HG03558 (cell line): ENCODE measurements at regions not wholly inside any gene's neighbourhood (a gene's known extent, or its start where the extent isn't known, plus 50 kb on each side); places are given as distances from the start of the nearest gene placed in this dataset.

Experiments used
- ATAC-seq: cut with Tn5 transposase; IDR thresholded peaks from one replicate; pipeline ENCODE4 v1.9.1; 2021; ENCODE audit warnings: moderate number of reproducible peaks; ENCODE audit not compliant: unreplicated experiment; ENCODE audit errors: extremely low read depth

DNA sequence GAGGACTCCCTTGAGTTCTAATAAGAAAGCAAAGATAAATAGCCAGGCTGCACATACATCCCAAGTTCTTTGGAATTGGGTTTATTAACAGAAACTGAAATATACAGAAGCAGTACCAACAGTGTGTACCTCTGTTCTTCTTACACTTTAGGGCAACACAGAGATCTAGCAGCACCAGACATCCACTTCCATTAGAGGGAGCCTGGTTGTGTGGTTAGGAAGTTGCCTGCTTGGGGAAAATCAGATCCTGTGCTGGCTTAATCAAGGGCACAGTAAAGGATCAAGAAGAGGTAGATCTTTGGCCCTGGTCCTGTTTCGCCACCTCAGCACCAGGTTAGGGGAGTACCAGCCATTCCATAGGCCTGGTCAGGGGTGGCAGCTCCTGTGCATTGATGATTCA is 231.1 kb upstream of the ARHGAP24 start:
- no peak for ATAC-seq

- ATAC-seq = no peak
These were observed 230.3 kb upstream of the ARHGAP24 start for GRCh38 chr4:85244638-85245037.

- no peak for ATAC-seq
These were observed 228.9 kb upstream of the ARHGAP24 start for GRCh38 chr4:85246055-85246454.

GRCh38 chr4:85250852-85251251 is 224.1 kb upstream of the ARHGAP24 start:
- ATAC-seq = no peak

DNA sequence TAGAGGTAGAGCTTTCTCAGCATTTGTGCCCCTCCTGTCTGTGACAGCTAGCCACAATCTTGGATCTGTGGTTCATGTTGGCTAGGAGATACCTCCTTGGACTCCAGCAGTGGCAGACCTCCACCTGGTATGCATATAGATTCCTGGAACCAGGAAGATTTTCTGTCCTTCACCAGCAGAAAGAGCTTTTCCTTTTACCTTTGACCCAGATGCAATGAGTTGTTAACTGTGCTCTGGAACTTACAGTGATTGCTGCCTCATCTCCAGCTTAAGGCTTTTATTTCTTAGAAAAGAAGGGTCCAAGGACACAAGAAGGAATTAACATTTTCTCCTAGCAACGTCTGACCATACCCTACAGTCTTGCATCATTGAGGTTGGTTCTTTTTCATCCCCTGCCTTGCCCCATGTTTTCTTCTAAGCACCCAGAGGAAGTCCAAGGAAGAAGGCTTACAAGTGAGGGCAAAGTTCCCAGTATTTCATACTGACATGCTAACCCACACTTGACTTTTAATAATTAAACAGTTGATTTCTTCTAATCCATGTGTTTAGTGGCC is 217.1 kb upstream of the ARHGAP24 start:
- no peak for ATAC-seq

DNA sequence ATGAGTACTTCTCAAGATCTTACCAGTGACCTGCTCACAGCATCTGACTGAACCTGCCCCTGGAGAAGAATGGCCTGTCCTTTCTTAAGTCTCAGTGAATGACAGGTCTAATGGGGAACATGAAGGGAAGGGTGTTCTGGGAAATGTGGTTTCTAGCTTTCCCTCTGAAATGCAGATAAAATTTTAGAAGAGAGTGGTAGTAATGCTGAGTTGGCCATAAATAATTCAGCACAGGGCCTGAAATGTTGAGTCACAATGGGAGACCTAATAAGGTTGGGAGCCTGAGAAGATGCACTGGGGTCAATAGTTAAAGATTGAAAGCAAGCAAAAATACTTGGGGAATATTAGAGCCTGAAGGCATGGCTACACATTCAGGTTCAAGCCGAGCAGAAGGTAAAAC is 214.9 kb upstream of the ARHGAP24 start:
- no peak for ATAC-seq

- no peak for ATAC-seq
These were observed 209.7 kb upstream of the ARHGAP24 start for GRCh38 chr4:85265234-85265633.

GRCh38 chr4:85268188-85268587 is 206.8 kb upstream of the ARHGAP24 start:
- ATAC-seq = no peak

DNA sequence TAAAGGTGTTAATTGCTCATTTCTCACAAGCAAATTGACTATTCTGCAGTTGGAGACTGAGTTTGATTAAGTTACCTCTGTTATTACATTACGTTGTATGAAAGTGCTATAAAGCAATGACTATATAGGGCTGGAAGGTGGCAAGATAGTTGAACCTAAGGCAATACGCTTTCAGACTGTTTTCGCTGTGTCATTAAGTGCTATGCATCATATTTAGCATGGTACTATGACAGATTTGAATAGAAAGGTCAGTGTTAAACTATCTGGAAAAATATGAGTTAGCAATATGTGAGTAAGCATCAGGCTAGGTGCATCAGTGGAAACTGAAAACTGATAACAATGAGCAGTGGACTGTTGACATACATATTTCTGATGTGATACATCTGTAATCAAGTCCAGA is 206.0 kb upstream of the ARHGAP24 start:
- no peak for ATAC-seq

GRCh38 chr4:85274955-85275354 is 200.0 kb upstream of the ARHGAP24 start:
- no peak for ATAC-seq

GRCh38 chr4:85280963-85281362 is 194.0 kb upstream of the ARHGAP24 start:
- ATAC-seq = no peak

DNA sequence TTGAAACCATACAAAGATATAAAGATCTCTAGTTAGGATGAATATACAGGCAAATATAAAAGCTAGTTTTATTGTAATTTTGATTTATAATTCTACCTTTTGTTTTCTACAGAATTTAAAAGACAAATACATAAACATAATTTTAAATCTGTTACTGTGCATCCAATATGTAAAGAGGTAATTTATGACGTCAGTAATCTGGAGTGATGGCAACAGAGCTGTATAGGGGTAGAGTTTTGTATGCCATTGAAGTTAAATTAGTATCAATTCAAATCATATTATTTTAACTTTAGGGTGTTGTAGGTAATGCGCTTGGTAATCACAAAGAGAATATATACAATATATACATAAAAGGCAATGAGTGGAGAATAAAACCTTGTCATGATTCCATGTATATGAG is 183.7 kb upstream of the ARHGAP24 start:
- no peak for ATAC-seq

DNA sequence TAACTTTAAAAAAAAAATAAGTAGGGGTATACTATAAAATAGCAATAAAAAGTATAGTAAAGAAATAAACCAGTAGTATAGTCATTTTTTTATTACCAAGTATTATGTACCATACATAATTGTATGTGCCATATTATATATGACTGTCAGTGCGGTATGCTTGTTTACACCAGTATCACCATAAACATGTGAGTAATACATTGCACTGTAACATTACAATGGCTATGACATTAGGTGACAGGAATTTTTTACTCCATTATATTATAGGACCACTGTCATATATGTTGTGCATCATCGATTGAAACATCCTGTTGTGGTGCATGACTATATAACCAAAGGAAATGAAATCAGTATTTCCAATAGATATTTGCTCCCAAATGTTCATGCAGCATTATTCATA is 176.9 kb upstream of the ARHGAP24 start:
- ATAC-seq = no peak

DNA sequence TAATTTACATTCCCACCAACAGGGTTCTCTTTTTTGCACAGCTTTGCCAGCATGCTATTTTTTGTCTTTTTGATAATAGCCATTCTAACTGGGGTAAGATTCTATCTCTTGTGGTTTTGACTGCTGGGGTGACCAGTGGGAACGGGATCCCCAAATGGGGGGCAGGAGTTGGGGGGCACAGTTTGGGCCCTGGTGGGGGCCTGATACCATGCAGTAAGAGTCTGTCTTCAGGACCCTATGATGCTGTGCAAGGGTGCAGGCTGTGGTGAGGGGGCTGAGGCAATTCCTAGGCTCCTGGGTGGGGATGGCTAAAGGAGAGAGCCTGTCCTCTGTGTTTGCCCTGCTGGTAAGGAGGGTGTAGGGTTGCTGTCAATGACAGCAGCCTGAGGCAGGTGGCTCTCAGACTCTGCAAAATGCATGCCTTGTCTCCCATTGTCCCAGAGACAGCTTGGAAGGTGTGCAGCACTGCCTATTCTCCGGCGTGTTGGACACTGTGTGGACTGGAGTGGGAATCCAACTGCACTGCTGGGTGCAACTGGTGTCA is 172.7 kb upstream of the ARHGAP24 start:
- no peak for ATAC-seq

DNA sequence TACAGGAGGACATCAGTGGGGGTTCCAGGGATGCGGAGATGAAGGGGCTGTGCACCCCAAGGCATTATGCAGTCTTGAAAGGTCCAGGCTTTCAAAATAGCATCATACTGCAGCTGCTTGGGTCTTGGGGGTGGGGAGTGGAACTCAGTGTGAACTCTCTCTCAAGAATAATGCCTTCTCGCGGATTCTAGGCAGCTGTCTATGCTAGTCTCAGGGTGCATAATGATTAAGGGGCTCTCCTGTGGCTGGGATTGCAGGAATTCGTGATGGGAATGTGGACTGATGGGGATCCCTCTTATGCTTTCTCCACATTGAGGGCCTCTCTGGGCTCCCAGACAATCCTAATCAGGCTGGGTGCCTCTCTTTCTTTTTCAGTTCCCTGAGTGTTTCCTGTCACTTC is 172.2 kb upstream of the ARHGAP24 start:
- ATAC-seq = no peak

DNA sequence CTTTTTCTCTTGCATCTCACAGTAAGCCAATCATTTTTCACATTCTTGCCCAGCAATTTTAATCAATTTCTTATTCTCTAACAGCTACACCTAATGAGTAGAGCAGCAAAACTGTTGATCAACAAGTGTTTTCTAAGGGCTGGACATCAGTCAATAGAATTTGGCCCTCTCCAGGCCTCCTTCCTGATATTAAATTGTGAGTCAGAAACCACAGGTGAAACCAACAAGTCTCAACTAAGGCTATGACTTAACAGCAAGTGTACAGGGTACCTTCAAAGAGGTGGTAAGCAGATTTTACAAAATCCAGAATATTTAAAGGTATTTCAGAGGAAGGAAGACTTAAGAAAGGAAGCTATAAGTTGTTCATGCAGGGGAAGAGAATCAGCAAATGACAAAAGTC is 156.5 kb upstream of the ARHGAP24 start:
- no peak for ATAC-seq

GRCh38 chr4:85358831-85359230 is 116.1 kb upstream of the ARHGAP24 start:
- ATAC-seq = no peak

DNA sequence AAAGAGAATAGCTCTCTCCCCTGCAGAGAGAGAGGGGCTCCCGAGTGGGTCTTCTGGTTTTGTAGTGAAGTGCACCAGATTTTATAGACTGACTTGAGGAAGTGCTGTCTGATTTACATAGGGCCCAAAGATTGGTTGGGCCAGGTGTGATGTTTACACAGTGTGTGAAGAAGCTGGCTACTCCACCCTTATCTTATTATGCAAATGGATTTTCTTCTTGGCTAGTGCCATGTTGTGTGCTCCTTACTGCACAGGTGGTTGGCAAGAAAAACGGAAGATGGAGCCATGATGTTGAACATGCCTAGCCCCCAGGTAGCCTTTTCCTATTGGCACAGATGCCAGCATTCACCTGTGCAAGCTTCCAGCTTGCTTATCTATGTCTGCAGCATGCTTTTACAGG is 112.4 kb upstream of the ARHGAP24 start:
- ATAC-seq = no peak

- no peak for ATAC-seq
These were observed 107.1 kb upstream of the ARHGAP24 start for GRCh38 chr4:85367815-85368214.

- no peak for ATAC-seq
These were observed 106.7 kb upstream of the ARHGAP24 start for GRCh38 chr4:85368240-85368639.

DNA sequence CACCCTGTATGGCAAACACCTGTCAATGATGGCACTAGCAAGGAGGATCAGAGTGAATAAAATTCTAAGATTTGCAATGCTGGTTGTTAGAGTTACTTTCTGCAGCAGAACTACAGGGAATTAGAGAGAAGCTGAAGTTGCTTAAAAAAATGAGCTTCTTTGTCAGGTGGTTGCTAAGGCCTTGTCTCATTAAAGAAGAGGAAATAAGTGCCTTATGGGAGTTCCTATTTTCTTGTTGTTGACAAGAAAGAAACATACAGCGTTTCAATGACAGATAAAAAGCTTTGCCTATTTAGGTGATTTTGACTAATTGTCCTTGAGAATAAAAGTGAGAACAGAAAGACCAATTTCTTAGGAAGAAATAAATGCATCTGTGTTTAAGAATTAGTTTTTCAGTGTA is 106.0 kb upstream of the ARHGAP24 start:
- no peak for ATAC-seq

- no peak for ATAC-seq
These were observed 105.1 kb upstream of the ARHGAP24 start for GRCh38 chr4:85369703-85370380.
